SK-N-SH (cell line): ENCODE measurements at regions not wholly inside any gene's neighbourhood (a gene's known extent, or its start where the extent isn't known, plus 50 kb on each side); places are given as distances from the start of the nearest gene placed in this dataset.

Source experiments
- CHD2 ChIP-seq: fragments of 150-350 bp; IDR thresholded peaks from 2 replicates; pipeline ENCODE4 v1.6.1; 2018; ENCODE audit warnings: low read length; ENCODE audit not compliant: partially characterized antibody
- EZH2phosphoT487 ChIP-seq: fragments of 200-600 bp; sonication (generic); IDR thresholded peaks from 2 replicates; pipeline ENCODE4 v1.6.1; 2017; ENCODE audit warnings: low read depth, mixed run types, mild to moderate bottlenecking, antibody characterized with exemption, moderate library complexity, borderline replicate concordance
- MEF2A ChIP-seq: IDR thresholded peaks from 2 replicates; pipeline ENCODE4 v1.4.0; 2012; ENCODE audit warnings: low read depth, borderline replicate concordance
- NFIC ChIP-seq: IDR thresholded peaks from 2 replicates; pipeline ENCODE4 v1.4.0; 2012; ENCODE audit warnings: borderline replicate concordance
- NRF1 ChIP-seq: IDR thresholded peaks from 2 replicates; pipeline ENCODE4 v1.6.1; 2012; ENCODE audit warnings: low read depth, mild to moderate bottlenecking, low read length
- PBX3 ChIP-seq: IDR thresholded peaks from 2 replicates; pipeline ENCODE4; 2012
- POLR2AphosphoS5 ChIP-seq: IDR thresholded peaks from 2 replicates; pipeline ENCODE4 v1.6.1; 2012; ENCODE audit warnings: low read depth, low read length
- SIN3A ChIP-seq: IDR thresholded peaks from 2 replicates; pipeline ENCODE4 v1.6.1; 2012; ENCODE audit warnings: low read depth, mild to moderate bottlenecking, low read length, moderate library complexity, borderline replicate concordance
- TAF1 ChIP-seq: IDR thresholded peaks from 2 replicates; pipeline ENCODE4 v1.6.1; 2012; ENCODE audit warnings: low read depth, mild to moderate bottlenecking, low read length, moderate library complexity, borderline replicate concordance
- TCF12 ChIP-seq: IDR thresholded peaks from 2 replicates; pipeline ENCODE4 v1.4.0; 2012
- USF2 ChIP-seq: fragments of 150-350 bp; IDR thresholded peaks from 2 replicates; pipeline ENCODE4 v1.6.1; 2017; ENCODE audit warnings: antibody characterized with exemption, low read length, low read depth, borderline replicate concordance
- TF ChIP-seq, protein P1 (sequence below): fragments of 200-600 bp; sonication (generic); IDR thresholded peaks from 2 replicates; pipeline ENCODE4 v1.6.1; 2017; ENCODE audit warnings: antibody characterized with exemption, mild to moderate bottlenecking, moderate library complexity

DNA sequence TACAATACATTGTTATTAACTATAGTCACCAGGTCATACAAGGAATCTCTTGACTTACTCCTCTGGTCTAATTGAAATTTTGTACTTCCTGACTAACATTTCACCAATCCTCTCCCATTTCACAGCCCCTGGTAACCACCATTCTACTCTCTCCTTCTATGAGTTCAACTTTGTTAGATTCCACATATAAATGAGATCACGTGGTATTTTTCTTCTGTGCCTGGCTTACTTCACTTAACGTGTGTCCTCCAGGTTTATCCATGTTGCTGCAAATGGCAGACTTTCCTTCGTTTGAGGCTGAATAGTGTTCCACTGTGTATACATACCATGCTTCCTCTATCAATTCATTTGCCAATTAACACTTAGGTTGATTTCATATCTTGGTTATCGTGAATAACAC lies 128.5 kb downstream of the CHD9NB start:
- TF ChIP-seq TCF12 (no peak), TAF1 (no peak), MEF2A (no peak), CHD2 (no peak), POLR2AphosphoS5 (no peak), USF2 (no peak), NFIC (no peak), PBX3 (no peak), EZH2phosphoT487 (no peak), NRF1 (no peak), SIN3A (no peak)
- TF ChIP-seq, protein P1, sequence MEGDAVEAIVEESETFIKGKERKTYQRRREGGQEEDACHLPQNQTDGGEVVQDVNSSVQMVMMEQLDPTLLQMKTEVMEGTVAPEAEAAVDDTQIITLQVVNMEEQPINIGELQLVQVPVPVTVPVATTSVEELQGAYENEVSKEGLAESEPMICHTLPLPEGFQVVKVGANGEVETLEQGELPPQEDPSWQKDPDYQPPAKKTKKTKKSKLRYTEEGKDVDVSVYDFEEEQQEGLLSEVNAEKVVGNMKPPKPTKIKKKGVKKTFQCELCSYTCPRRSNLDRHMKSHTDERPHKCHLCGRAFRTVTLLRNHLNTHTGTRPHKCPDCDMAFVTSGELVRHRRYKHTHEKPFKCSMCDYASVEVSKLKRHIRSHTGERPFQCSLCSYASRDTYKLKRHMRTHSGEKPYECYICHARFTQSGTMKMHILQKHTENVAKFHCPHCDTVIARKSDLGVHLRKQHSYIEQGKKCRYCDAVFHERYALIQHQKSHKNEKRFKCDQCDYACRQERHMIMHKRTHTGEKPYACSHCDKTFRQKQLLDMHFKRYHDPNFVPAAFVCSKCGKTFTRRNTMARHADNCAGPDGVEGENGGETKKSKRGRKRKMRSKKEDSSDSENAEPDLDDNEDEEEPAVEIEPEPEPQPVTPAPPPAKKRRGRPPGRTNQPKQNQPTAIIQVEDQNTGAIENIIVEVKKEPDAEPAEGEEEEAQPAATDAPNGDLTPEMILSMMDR = no peak
